Keratinocyte (primary cell): ENCODE measurements at regions not wholly inside any gene's neighbourhood (a gene's known extent, or its start where the extent isn't known, plus 50 kb on each side); places are given as distances from the start of the nearest gene placed in this dataset.

Source experiments
- DNase-seq: peaks from one replicate; pipeline ENCODE4 v3.0.0-alpha.2; 2011; ENCODE audit warnings: low read depth, missing footprints, low spot score
- FAIRE-seq: peaks from 2 replicates; lab custom pipeline; 2011; peaks lifted over from hg19 to GRCh38; lab: Jason Lieb, UNC
- H2AFZ ChIP-seq: 2 replicates; pipeline ENCODE4 v1.6.0; 2012; ENCODE audit warnings: low read length, control low read depth, inconsistent platforms; ENCODE audit not compliant: control insufficient read depth
- H3K27ac ChIP-seq: 2 replicates; pipeline ENCODE4 v1.5.1; 2011; ENCODE audit warnings: low read length; ENCODE audit not compliant: control insufficient read depth, insufficient read depth
- H3K27me3 ChIP-seq: 3 replicates; pipeline ENCODE4 v1.6.0; 2011; ENCODE audit warnings: low read length; ENCODE audit not compliant: control insufficient read depth, insufficient read depth; ENCODE audit errors: extremely low read depth
- H3K36me3 ChIP-seq, 2 experiments: 2 replicates in 1 of 2; 3 replicates in 1 of 2; pipeline ENCODE4 v1.5.1; 2011; ENCODE audit warnings: low read length in 2 of 2, mild to moderate bottlenecking in 1 of 2; ENCODE audit not compliant: control insufficient read depth in 2 of 2, insufficient read depth in 2 of 2; ENCODE audit errors: extremely low read depth in 1 of 2
- H3K4me1 ChIP-seq: 3 replicates; pipeline ENCODE4 v1.5.1; 2011; ENCODE audit warnings: low read length; ENCODE audit not compliant: control insufficient read depth, insufficient read depth; ENCODE audit errors: extremely low read depth
- H3K4me2 ChIP-seq: 3 replicates; pipeline ENCODE4 v1.6.0; 2011; ENCODE audit warnings: low read depth, low read length; ENCODE audit not compliant: control insufficient read depth, insufficient read depth; ENCODE audit errors: extremely low read depth
- H3K4me3 ChIP-seq, 3 experiments: fragments of 200-600 bp in 1 of 3; sonication (generic) in 1 of 3; 2 replicates in 2 of 3; 3 replicates in 1 of 3; pipeline ENCODE4 v1.5.1; 2011 to 2016; ENCODE audit warnings: low read length in 3 of 3, mild to moderate bottlenecking in 3 of 3, control low read depth in 2 of 3, inconsistent platforms in 1 of 3, low read depth in 1 of 3, mixed read lengths in 1 of 3, mixed run types in 1 of 3, moderate library complexity in 1 of 3; ENCODE audit not compliant: control insufficient read depth in 2 of 3, insufficient read depth in 2 of 3; ENCODE audit errors: extremely low read depth in 1 of 3
- H3K79me2 ChIP-seq: 2 replicates; pipeline ENCODE4 v1.6.0; 2012; ENCODE audit warnings: low read length; ENCODE audit not compliant: control insufficient read depth, insufficient read depth
- H3K9ac ChIP-seq: 3 replicates; pipeline ENCODE4 v1.6.0; 2011; ENCODE audit warnings: low read length; ENCODE audit not compliant: control insufficient read depth, insufficient read depth; ENCODE audit errors: extremely low read depth
- H3K9me1 ChIP-seq: 3 replicates; pipeline ENCODE4 v1.6.0; 2011; ENCODE audit warnings: low read length; ENCODE audit not compliant: control insufficient read depth, insufficient read depth; ENCODE audit errors: extremely low read depth
- H3K9me3 ChIP-seq: 2 replicates; pipeline ENCODE4 v1.5.1; 2012; ENCODE audit warnings: low read depth, low read length; ENCODE audit not compliant: control insufficient read depth
- H4K20me1 ChIP-seq: 3 replicates; pipeline ENCODE4 v1.6.0; 2011; ENCODE audit warnings: low read length; ENCODE audit not compliant: control insufficient read depth, insufficient read depth; ENCODE audit errors: extremely low read depth
- CTCF ChIP-seq, 3 experiments: IDR thresholded peaks in 1 of 3; conservative IDR thresholded peaks in 1 of 3; optimal IDR thresholded peaks in 1 of 3; 2 replicates in 2 of 3; 3 replicates in 1 of 3; pipeline versions ENCODE3 to v1.5.1; 2011; ENCODE audit warnings: low read length in 3 of 3, mild to moderate bottlenecking in 3 of 3, moderate library complexity in 2 of 3, control low read depth in 1 of 3, inconsistent platforms in 1 of 3; ENCODE audit not compliant: insufficient read depth in 2 of 3; ENCODE audit errors: extremely low read depth in 1 of 3
- EZH2 ChIP-seq: IDR thresholded peaks from one replicate; pipeline ENCODE4 v1.6.1; 2012; ENCODE audit warnings: inconsistent platforms, mild to moderate bottlenecking, low read length, moderate library complexity
- dilution Hi-C: fragments of 300-500 bp; cut with MboI; formaldehyde crosslinking; loops from one replicate; pipeline ENCODE4 v1.7.0; 2020; ENCODE audit warnings: low sequenced_read_pairs; ENCODE audit not compliant: extremely low pct_ligation_motif_present

GRCh38 chr3:13706886-13707285 is 158.0 kb downstream of the FBLN2 start:
- H3K27ac ChIP-seq: no peak overlapping the region
- H2AFZ ChIP-seq: no peak overlapping the region
- no peaks in the 10 kb centered on the region for H4K20me1 ChIP-seq
- no peak overlapping the region for H3K4me3 ChIP-seq
- no peaks in the 10 kb centered on the region for H3K36me3 ChIP-seq
- no peaks in the 10 kb centered on the region for H3K4me1 ChIP-seq
- H3K27me3 ChIP-seq: peaks cover 4% of the 10 kb centered on the region
- dilution Hi-C loops: no loop called here
- no peaks in the 10 kb centered on the region for H3K9me3 ChIP-seq
- no peak for DNase-seq
- H3K9me1 ChIP-seq: no peaks in the 10 kb centered on the region
- TF ChIP-seq EZH2: no peak
- no peak for TF ChIP-seq CTCF (optimal IDR thresholded peaks at IDR 0.05 in 1 of 3, IDR thresholded peaks at IDR 0.05 in 1 of 3, conservative IDR thresholded peaks at IDR 0.05 in 1 of 3; ENCODE audit: extremely low read depth in 1 of 3, insufficient read depth in 2 of 3, low read length in 3 of 3)
- H3K4me2 ChIP-seq: no peak overlapping the region
- no peak overlapping the region for H3K9ac ChIP-seq
- FAIRE-seq: no peak
- no peaks in the 10 kb centered on the region for H3K79me2 ChIP-seq

GRCh38 chr3:13706451-13706850 is 157.5 kb downstream of the FBLN2 start:
- Histone ChIP-seq H3K27ac (no peak overlapping the region), H3K4me3 (no peak overlapping the region), H3K27me3 (peaks cover 3% of the 10 kb centered on the region), H3K9ac (no peak overlapping the region), H3K36me3 (no peaks in the 10 kb centered on the region), H3K79me2 (no peaks in the 10 kb centered on the region), H3K9me3 (no peaks in the 10 kb centered on the region), H2AFZ (no peak overlapping the region), H3K9me1 (no peaks in the 10 kb centered on the region), H4K20me1 (no peaks in the 10 kb centered on the region), H3K4me1 (no peaks in the 10 kb centered on the region), H3K4me2 (no peak overlapping the region)
- DNase-seq (no peak), FAIRE-seq (no peak)
- no peak for TF ChIP-seq CTCF (optimal IDR thresholded peaks at IDR 0.05 in 1 of 3, IDR thresholded peaks at IDR 0.05 in 1 of 3, conservative IDR thresholded peaks at IDR 0.05 in 1 of 3; ENCODE audit: extremely low read depth in 1 of 3, insufficient read depth in 2 of 3, low read length in 3 of 3)
- no peak for TF ChIP-seq EZH2
- dilution Hi-C loops: no loop called here
